ENCODE measurements at regions not wholly inside any gene's neighbourhood (a gene's known extent, or its start where the extent isn't known, plus 50 kb on each side); places are given as distances from the start of the nearest gene placed in this dataset.

GRCh38 chr17:77600346-77600745 lies 358.2 kb upstream of the TNRC6C start:
- Mint-ChIP-seq H3K27ac (no peak overlapping the region), H3K27me3 (no peaks in the 10 kb centered on the region), H3K9me3 (no peaks in the 10 kb centered on the region), H3K36me3 (ENCODE audit: low read depth) (no peaks in the 10 kb centered on the region), H3K4me1 (ENCODE audit: low read depth) (no peaks in the 10 kb centered on the region), H3K4me3 (no peak overlapping the region)

GRCh38 chr17:77601054-77601979 lies 357.2 kb upstream of the TNRC6C start:
- H3K27me3 Mint-ChIP-seq: no peaks in the 10 kb centered on the region
- H3K4me3 Mint-ChIP-seq: no peak overlapping the region
- H3K36me3 Mint-ChIP-seq (ENCODE audit: low read depth): no peaks in the 10 kb centered on the region
- H3K9me3 Mint-ChIP-seq: no peaks in the 10 kb centered on the region
- no peaks in the 10 kb centered on the region for H3K4me1 Mint-ChIP-seq (ENCODE audit: low read depth)
- H3K27ac Mint-ChIP-seq: no peak overlapping the region

DNA sequence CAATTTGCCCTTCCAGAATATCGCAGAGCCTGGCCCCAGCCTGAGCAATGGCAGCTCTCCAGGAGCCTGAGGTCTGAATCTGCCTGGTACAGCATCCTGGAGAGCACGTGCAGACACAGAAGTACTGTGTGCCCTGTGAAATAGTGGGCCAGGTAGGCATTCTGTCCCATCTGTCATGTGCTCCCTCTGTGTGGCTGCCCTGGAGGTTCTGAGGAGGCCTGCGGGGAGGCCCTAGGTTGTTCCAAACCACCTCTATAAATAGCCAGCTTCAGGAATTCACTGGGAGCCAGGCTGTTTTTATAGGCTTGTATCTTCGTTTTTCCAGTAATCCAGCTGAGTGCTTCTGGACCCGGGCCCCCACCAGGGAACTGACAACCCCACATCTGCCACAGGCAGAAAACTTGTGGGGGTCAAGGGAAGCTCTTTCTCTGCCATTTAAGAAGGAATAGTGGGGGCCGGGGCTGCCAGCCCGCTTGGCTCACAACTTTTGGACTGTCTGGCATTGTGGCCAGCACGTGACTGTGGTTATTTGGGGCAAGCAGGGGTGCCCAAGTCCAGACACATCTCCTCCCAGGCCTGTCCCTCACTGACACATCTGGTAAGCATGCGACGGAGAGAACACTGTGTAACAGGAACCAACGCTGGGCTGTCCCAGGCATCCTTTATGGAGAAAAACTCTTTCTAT lies 356.3 kb upstream of the TNRC6C start:
- no peak overlapping the region for H3K27ac Mint-ChIP-seq
- H3K27me3 Mint-ChIP-seq: no peaks in the 10 kb centered on the region
- no peaks in the 10 kb centered on the region for H3K36me3 Mint-ChIP-seq (ENCODE audit: low read depth)
- no peak overlapping the region for H3K4me3 Mint-ChIP-seq
- H3K4me1 Mint-ChIP-seq (ENCODE audit: low read depth): no peaks in the 10 kb centered on the region
- H3K9me3 Mint-ChIP-seq: no peaks in the 10 kb centered on the region

- Mint-ChIP-seq H3K27me3 (no peaks in the 10 kb centered on the region), H3K4me1 (ENCODE audit: low read depth) (no peaks in the 10 kb centered on the region), H3K4me3 (no peak overlapping the region), H3K9me3 (no peaks in the 10 kb centered on the region), H3K27ac (no peak overlapping the region), H3K36me3 (ENCODE audit: low read depth) (no peaks in the 10 kb centered on the region)
Observed at GRCh38 chr17:77602883-77603640, 355.4 kb upstream of the TNRC6C start.

- Mint-ChIP-seq H3K9me3 (no peaks in the 10 kb centered on the region), H3K36me3 (ENCODE audit: low read depth) (no peaks in the 10 kb centered on the region), H3K27ac (no peak overlapping the region), H3K4me3 (no peak overlapping the region), H3K4me1 (ENCODE audit: low read depth) (peaks cover 5% of the 10 kb centered on the region), H3K27me3 (no peaks in the 10 kb centered on the region)
Observed at GRCh38 chr17:77604301-77604972, 354.1 kb upstream of the TNRC6C start.

GRCh38 chr17:77604973-77605313 lies 353.6 kb upstream of the TNRC6C start:
- no peaks in the 10 kb centered on the region for H3K27me3 Mint-ChIP-seq
- no peak overlapping the region for H3K4me3 Mint-ChIP-seq
- H3K9me3 Mint-ChIP-seq: no peaks in the 10 kb centered on the region
- peaks cover 10% of the 10 kb centered on the region for H3K4me1 Mint-ChIP-seq (ENCODE audit: low read depth)
- no peak overlapping the region for H3K27ac Mint-ChIP-seq
- H3K36me3 Mint-ChIP-seq (ENCODE audit: low read depth): no peaks in the 10 kb centered on the region

GRCh38 chr17:77606146-77606864 lies 352.2 kb upstream of the TNRC6C start:
- H3K27me3 Mint-ChIP-seq: no peaks in the 10 kb centered on the region
- H3K27ac Mint-ChIP-seq: no peak overlapping the region
- H3K4me3 Mint-ChIP-seq: no peak overlapping the region
- no peaks in the 10 kb centered on the region for H3K9me3 Mint-ChIP-seq
- H3K4me1 Mint-ChIP-seq (ENCODE audit: low read depth): peaks cover 24% of the 10 kb centered on the region
- H3K36me3 Mint-ChIP-seq (ENCODE audit: low read depth): no peaks in the 10 kb centered on the region

GRCh38 chr17:77606865-77607210 lies 351.7 kb upstream of the TNRC6C start:
- no peak overlapping the region for H3K4me3 Mint-ChIP-seq
- H3K4me1 Mint-ChIP-seq (ENCODE audit: low read depth): peaks cover 29% of the 10 kb centered on the region

GRCh38 chr17:77607606-77608005 lies 350.9 kb upstream of the TNRC6C start:
- H3K4me3 Mint-ChIP-seq: no peak overlapping the region
- H3K36me3 Mint-ChIP-seq (ENCODE audit: low read depth): no peaks in the 10 kb centered on the region
- no peaks in the 10 kb centered on the region for H3K9me3 Mint-ChIP-seq
- peaks cover 32% of the 10 kb centered on the region for H3K4me1 Mint-ChIP-seq (ENCODE audit: low read depth)
- no peaks in the 10 kb centered on the region for H3K27me3 Mint-ChIP-seq
- no peak overlapping the region for H3K27ac Mint-ChIP-seq

More at GRCh38 chr17:77606865-77607210, 351.7 kb upstream of the TNRC6C start:
- Mint-ChIP-seq H3K27ac (no peak overlapping the region), H3K9me3 (no peaks in the 10 kb centered on the region), H3K36me3 (ENCODE audit: low read depth) (no peaks in the 10 kb centered on the region), H3K27me3 (no peaks in the 10 kb centered on the region)

DNA sequence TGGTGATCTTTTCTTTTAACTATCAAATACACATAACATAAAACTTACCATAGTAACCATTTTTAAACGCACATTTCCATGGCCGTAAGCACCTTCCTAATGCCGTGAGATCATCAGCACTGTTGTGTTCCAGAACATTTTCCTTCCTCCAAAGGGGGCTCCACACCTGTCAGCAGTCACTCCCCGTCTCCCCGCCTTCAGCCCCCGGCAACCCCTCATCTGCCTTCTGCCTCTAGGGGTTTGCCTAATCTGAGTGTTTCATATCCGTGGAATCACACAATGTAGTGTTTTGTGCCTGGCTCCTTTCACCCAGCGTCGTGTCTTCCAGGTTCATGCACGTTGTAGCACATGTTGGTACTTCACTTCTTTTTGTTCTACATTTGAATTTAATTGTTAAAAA lies 350.1 kb upstream of the TNRC6C start:
- Mint-ChIP-seq H3K4me1 (ENCODE audit: low read depth) (peaks cover 32% of the 10 kb centered on the region), H3K27me3 (no peaks in the 10 kb centered on the region), H3K36me3 (ENCODE audit: low read depth) (no peaks in the 10 kb centered on the region), H3K27ac (no peak overlapping the region), H3K9me3 (no peaks in the 10 kb centered on the region), H3K4me3 (no peak overlapping the region)

DNA sequence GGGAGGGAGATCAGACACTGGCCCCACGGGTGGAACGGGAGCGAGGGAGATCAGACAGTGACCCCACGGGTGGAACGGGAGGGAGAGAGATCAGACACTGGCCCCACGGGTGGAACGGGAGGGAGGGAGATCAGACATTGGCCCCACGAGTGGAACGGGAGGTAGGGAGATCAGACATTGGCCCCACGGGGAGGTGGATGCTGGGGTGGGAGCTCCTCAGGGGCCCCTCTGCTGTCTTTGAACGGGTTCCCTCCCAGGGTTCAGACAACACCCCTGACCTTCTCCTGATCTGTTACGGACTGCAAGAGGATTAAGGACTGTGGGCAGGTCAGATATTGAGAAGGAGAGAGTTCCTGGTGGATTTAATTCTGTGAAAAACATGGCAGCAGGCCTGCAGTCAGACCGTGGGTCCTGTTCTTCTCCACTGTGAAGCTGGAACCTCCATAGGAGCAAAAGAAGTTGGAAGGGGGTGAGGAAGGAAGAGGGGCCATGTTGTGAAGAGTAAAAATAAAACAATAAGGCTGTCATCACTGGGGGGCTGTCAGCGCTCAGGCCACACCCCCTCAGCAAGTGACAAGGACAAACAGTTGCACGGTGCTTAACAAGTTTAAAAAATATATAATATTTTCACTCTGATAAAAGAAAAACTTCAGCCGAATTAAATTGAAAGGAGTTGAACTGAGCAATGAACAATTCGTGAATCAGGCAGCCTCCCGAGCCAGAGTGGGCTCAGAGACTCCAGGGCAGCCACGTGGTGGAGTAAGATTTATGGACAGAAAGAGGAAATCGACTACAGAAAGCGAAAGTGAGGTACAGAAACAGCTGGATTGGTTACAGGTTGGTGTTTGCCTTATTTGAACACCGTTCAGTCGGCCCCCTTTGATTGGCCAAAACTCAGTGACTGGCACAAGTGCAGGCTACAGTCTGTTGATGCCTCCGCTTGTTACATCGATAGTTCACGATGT lies 348.7 kb upstream of the TNRC6C start:
- peak overlapping the region; percentile 66 for H3K4me3 Mint-ChIP-seq
- no peaks in the 10 kb centered on the region for H3K9me3 Mint-ChIP-seq
- H3K36me3 Mint-ChIP-seq (ENCODE audit: low read depth): no peaks in the 10 kb centered on the region
- H3K4me1 Mint-ChIP-seq (ENCODE audit: low read depth): peaks cover 32% of the 10 kb centered on the region
- peak overlapping the region; percentile 87 for H3K27ac Mint-ChIP-seq
- H3K27me3 Mint-ChIP-seq: no peaks in the 10 kb centered on the region

- peak overlapping the region; percentile 66 for H3K4me3 Mint-ChIP-seq
Observed at GRCh38 chr17:77610518-77610893, 348.0 kb upstream of the TNRC6C start.

GRCh38 chr17:77610972-77611521 lies 347.5 kb upstream of the TNRC6C start:
- Mint-ChIP-seq H3K4me3 (peak overlapping the region; percentile 66), H3K36me3 (ENCODE audit: low read depth) (no peaks in the 10 kb centered on the region), H3K27me3 (no peaks in the 10 kb centered on the region), H3K27ac (peak overlapping the region; percentile 87), H3K4me1 (ENCODE audit: low read depth) (peaks cover 32% of the 10 kb centered on the region), H3K9me3 (no peaks in the 10 kb centered on the region)

More at GRCh38 chr17:77610518-77610893, 348.0 kb upstream of the TNRC6C start:
- Mint-ChIP-seq H3K4me1 (ENCODE audit: low read depth) (peaks cover 32% of the 10 kb centered on the region), H3K36me3 (ENCODE audit: low read depth) (no peaks in the 10 kb centered on the region), H3K9me3 (no peaks in the 10 kb centered on the region), H3K27ac (peak overlapping the region; percentile 87), H3K27me3 (no peaks in the 10 kb centered on the region)

All from stimulated activated naive CD8-positive, alpha-beta T cell treated with anti-CD3 and anti-CD28 coated beads, Interleukin-15, Interleukin-2, amounts not matched to agents 100 ng/mL and 50 ng/mL, for 24 hours (primary cell).